HG02588 (cell line): ENCODE measurements at regions not wholly inside any gene's neighbourhood (a gene's known extent, or its start where the extent isn't known, plus 50 kb on each side); places are given as distances from the start of the nearest gene placed in this dataset.
"Not testable (repeated sequence)": the region's sequence is repeated elsewhere in the genome, so short reads cannot be mapped to it uniquely, and the experiment has no call there.

Experiments
- ATAC-seq: cut with Tn5 transposase; IDR thresholded peaks from one replicate; pipeline ENCODE4 v1.9.1; 2021; ENCODE audit warnings: mild to moderate bottlenecking, moderate library complexity; ENCODE audit not compliant: unreplicated experiment

DNA sequence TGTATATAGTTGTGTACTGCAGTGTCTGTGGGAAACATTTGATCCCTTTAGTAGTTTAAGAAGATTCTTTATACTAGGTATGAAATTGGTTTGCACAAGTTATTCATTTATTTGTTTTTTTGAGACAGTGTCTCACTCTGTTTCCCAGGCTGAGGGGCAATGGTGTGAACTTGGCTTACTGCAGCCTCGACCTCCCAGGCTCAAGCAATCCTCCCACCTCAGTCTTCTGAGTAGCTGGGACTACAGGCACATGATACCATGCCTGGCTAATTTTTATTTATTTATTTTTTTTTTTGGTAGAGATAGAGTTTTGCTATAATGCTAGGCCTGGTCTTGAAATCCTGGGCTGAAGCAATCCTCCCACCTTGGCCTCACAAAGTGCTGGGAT lies 209.4 kb downstream of the RASSF9 start:
- ATAC-seq = no peak

DNA sequence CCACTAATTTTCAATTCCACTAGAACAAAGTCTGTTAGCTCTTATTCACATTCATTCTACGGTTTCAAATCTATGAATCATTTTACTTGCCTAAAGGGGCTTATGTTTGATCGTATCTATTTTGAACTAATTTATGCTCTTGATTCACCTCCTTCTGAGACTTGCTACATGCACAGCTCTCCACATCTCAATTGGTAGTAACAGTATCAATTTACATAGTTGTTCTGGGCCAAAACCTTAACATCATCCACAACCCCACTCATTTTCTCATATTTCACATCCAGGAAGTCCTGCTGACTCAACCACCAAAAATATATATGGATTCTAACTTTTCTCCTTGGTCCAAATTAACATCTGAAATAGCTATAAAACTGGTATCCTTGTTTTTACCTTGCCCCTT lies 208.6 kb downstream of the RASSF9 start:
- no peak for ATAC-seq

DNA sequence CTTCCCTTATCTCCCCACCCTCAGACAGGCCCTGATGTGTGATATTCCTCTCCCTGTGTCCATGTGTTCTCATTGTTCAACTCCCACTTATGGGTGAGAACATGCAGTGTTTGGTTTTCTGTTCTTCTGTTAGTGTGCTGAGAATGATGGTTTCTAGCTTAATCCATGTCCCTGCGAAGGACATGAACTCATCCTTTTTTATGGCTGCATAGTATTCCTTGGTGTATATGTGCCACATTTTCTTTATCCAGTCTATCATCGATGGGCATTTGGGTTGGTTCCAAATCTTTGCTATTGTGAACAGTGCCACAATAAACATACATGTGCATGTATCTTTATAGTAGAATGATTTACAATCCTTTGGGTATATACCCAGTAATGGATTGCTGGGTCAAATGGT lies 207.6 kb downstream of the RASSF9 start:
- ATAC-seq = not testable (repeated sequence)

DNA sequence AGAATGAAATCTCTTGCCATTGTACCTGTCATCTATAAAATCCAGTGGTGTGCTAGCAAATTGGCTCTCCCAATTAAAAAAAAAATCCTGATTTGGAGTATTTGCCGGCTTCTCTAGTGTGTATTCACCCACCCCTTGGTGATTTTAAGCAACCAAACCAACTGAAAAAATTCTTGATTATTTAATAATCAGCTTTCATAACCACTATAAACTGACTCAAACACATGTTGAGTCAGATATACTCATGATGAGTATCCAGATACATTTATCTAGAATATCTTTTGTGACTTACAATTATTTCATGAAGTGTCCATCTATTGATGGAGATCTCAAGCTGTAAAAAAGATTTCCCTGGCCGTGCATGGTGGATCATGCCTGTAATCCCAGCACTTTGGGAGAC lies 205.4 kb downstream of the RASSF9 start:
- no peak for ATAC-seq

DNA sequence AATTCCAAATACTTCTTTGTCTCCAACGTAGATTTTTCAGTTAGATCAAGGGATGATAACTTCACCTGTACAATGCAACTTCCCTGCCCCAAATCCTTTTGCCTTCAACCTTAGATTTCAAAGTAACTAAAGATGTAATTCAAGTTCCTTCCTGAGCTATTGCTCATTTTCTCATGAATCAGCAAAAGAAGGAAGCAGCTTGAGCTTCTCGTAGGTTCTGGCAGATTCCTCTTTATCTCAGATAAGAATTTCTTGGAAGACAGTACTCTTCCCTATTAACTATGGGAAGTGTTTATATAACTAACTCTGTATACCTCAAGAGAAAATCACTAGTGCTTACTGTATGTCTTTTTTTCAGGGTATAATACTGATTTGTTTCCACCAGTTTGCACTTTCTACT lies 203.8 kb downstream of the RASSF9 start:
- ATAC-seq = no peak

DNA sequence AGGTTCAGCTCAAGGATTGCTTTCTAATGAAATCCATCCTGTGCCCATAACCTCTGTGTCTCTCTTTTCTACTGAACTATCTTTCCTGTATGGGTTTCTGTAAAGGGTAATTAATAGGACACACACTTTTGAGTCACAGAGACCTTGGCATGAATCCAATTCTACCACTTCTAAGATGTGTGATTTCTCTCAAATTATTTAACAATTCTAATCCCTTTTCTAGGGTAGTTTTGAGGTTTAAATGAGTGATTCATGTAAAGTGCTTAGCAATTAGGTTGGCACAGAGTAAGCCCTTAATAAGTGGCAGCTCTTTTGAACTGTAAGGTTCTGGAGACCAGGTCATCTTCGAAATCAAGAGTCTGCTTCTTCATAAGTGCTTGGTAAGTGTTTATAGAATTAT lies 202.7 kb downstream of the RASSF9 start:
- no peak for ATAC-seq

DNA sequence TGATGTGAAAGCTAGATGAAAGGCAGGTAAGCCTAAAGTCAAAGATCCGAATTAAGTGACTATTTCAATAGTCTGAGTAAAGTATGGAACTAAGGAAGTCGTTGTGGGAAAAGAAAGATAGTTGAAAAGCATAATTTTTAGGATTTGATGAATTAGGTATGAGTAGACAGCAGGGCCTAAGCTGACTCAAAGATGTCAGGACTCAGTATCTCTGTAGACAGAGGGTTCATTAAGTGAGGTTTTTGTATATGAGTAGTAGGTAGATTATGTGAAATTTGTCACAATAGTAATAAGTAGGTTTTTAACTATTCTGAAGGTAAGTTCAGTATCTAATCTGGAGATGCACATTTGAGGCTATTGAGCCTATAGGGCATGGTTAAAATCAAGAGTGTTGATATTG lies 196.4 kb downstream of the RASSF9 start:
- no peak for ATAC-seq

DNA sequence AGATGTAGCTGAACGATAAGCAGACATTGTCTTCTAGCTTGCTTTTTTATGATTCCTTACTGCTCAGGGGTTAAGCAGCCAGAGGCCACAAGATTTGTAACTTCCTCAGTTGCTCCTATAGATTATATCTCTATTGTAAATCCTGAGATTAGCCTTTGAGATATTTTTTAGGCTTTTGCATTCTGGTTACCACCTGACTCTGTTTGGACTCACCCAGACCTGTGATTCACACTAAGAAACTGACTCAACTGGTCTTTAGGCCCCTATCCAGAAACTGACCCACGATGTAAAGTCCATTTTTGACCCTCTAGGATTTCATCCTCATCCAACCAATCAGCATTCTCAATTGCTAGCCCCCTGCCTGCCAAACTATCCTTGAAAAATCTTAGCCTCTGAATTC lies 194.4 kb downstream of the RASSF9 start:
- no peak for ATAC-seq

DNA sequence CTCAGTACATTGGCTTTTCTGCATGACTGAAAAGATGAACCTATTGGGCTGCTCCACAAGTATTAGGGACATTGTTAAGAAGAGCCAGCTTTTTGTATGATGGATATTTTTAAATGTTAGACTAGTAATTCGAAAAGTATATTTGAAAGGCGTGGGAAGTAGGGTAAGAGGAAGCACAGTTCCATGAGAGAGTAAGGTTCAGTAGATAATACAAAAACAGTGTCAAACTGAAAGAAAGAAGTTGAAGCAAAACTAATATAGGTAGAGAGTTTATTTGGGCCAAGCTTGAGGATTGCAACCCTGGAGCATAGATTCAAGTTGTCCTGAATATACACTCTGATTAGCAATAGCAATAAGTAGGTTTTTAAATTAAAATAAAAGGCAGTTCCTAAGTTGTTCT lies 193.9 kb downstream of the RASSF9 start:
- ATAC-seq = no peak

DNA sequence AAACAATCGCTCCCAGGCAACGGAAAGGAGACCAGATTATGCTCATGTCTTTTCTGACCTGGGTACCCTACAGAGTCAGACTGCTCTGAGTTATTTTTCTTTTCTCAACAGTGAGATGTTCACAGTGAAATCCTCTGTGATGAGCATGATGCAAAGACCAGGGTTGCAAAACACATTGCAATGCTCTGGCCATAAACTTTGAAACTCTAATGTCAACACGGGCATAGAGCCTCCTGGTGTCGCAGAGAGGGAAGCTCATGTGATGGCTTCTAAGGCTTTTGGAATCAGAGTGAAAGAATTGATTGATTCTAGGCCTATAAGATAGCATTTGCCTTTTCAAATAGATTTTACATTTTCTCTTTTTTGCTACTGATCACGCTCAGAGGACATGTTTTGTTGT lies 193.4 kb downstream of the RASSF9 start:
- no peak for ATAC-seq

DNA sequence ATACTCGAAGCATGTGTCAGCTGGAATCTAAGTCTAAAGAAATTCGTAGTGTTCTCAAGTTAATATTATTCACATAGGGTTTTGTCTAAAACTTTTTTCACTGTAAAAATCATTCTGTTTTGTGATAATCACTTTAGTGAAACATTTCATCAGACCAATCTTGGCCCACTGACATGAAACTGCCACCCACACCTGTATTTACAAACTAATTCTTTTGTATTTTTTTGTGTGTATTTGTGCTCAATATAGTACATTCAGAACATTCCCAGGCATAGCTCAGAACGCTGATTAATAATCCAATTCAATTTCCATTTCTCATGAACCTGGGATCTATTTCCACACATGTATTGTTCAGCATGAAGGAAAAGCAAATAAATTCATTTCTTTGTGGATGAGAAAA lies 191.7 kb downstream of the RASSF9 start:
- ATAC-seq = no peak

DNA sequence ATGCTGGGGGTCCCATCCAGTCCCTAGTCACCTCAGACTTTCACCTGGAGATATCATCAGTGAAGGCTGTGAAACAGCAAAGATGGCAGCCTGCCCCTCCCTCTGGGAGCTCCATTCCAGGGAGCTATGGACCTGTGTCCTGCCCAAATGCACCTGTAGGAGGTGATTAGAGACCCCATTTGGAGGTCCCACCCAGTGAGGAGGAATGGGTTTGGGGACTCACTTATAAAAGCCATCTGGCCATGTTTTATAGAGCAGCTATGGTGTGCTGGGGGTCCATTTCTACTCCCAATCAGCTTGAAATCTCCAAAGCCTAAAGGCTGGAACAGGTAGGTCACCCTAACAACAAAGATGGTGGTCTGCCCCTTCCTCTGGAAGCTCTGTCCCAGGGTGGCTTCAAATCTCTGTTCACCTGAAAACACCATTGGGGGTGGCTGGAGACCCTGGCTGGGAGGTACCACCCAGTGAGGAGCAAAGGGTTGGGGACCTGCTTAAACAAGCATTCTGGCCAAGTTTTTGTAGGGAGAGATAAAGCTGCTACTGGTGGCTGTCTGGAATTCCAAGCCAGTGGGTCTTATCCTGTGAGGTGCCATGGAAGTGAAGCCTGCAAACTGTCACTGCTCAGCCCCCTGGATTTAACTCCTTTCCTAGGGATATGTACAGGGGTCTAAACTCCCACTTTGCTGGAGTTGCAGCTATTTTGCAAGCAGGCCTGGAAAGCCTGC lies 182.3 kb downstream of the RASSF9 start:
- ATAC-seq = no peak

DNA sequence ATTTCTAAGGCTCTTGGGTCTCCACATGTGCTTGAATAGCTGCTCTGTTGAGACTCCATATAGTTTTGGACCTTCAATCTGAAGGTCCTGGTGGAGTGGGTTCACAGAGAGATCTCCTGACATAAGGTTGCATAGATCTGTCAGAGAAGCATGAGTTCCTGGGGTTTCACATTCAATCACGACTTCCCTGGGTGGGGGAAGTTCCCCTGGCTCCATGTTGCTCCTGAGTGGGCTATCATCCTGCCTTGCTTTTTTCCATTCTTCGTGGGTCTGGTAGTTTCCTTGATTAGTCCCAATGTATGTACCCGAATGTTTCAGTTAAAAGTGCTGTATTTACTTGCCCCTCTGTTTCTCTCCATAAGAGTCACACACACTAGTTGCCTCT lies 181.8 kb downstream of the RASSF9 start:
- ATAC-seq = no peak

DNA sequence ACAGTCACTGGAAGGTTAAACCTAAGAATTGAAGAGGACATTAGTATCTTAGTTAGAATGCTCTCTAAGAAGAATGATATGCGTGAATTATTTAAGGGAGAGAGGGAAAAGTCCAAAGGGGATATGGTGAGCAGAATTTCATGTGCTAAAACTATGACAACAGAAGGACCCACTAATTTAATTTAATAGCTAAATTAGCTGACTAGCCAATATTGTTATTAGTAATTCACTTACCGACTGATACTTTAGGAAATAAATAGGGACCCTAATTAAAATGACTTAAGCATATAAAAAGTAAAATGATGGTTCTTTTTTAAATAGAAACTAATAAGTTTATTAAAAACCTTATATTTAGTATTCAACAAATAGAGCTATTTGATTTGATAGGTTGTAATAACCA lies 179.6 kb downstream of the RASSF9 start:
- no peak for ATAC-seq

DNA sequence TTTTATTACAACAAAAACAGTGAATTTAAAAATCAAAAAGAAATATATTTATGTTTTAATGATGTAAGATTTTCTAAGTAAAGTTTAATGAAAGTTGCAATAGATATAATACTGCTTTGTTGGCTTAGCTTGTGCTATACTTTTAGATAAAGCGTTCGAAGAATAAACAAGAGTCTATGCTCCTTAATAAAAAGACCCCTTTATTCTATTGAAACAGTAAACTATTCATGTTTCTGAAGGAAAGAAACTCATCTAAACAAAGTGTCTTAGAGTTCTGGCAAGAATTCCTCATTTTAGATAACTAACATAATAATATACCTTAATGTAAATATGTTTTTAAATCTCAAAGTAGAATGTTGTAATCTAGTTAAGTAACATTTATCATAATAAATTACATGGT lies 179.0 kb downstream of the RASSF9 start:
- ATAC-seq = no peak

DNA sequence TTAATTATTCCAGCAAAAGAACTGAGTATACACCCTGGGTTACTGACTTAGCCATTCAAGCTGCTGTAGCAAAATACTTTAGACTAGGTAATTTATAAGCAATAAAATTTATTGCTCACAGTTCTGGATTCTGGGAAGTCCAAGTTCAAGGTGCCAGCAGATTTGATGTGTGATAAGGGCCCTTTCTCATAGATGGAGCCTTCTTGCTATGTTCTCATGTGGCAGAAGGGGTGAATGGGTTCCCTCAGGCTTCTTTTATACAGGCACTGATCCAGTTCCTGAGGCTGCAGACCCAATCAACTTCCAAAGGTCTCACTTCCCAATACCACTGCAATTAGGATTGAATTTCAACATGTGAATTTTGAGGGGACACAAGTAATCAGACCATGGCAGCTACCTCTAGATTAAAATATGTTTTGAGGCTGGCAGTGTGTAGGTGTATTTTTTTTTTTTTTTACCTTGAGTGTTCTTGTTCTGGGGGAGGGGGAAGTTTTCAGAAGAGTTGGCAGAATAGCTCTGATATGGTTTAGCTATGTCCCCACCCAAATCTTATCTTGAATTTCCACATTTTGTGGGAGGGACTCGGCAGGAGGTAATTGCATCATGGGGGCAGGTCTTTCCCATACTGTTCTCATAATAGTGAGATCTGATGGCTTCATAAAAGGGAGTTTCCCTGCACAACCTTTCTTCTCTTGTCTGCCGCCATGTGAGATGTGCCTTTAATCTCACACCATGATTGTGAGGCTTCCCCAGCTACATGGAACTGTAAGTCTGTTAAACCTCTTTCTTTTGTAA lies 178.2 kb downstream of the RASSF9 start:
- ATAC-seq = no peak

DNA sequence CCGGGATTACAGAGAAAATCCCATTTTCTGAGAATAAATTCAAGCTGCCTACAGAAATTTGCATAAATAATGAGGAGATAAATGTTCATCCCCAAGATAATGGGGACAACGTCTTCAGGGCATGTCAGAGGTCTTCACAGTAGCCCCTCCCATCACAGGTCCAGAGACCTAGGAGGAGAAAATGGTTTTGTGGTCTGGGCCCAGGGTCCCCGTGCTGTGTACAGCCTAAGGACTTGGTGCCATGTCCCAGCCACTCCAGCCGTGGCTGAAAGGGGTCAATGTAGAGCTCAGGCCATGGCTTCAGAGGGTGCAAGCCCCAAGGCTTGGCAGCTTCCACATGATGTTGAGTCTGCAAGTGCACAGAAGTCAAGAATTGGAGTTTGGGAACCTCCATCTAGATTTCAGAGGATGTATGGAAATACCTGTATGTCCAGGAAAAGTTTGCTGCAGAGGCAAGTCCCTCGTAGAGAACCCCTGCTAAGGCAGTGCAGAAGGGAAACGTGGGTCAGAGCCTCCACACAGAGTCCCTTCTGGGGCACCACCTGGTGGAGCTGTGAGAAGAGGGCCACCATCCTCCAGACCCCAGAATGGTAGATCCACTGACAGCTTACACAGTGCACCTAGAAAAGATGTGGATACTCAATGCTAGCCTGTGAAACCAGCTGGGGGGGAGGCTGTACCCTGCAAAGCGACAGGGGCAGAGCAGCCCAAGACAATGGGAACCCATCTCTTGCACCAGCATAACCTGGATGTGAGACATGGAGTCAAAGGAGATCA lies 176.3 kb downstream of the RASSF9 start:
- ATAC-seq = no peak

DNA sequence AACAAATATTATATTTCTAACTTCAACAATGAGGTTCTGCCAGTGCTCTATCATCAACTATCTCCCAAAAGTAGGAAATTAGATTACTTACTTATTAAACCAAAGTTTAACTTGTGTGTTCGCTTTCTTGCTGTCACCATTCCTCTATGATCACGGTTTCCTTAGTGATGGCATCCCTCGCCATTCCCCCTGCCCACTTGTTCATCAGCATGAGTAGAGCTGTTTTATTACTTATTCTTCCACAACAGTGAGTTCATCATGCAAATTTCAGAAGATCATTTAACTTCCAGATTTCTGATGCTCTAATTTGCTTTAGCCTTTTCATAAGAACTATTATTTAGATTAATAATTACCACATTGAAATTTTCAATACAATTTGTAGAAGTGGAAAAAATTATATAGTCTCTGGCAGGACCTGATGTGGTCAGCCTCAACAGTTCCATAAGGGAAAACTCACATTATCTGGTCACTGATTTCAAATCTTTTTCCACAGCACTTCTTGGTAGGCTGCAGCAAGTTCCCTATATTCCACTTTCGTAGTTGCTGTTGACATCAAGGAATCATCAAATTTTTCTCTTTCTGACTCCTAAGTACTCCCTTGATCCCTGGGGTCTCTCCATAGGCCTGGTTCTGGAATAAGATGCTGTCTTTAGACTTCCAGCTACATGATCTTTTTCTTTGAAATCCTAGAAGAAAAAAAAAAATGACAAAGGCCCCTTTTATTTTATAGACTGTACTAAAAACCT lies 174.6 kb downstream of the RASSF9 start:
- no peak for ATAC-seq

DNA sequence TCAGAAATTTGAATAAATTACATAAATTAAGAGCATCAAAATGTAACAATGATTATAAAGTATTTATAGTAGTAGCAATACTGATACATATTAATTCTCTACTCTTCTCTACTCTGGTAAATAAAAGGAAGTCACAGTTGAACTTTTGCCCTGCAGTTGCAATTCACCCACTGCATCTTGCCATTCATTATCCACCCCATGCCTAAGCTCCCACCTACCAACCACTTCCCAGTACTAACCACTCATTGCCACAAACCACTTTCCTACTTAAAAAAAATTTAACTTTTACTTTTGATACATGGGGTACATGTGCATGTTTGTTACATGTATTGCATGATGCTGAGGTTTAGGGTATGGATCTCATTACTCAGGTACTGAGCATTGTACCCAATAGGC lies 174.0 kb downstream of the RASSF9 start:
- no peak for ATAC-seq

DNA sequence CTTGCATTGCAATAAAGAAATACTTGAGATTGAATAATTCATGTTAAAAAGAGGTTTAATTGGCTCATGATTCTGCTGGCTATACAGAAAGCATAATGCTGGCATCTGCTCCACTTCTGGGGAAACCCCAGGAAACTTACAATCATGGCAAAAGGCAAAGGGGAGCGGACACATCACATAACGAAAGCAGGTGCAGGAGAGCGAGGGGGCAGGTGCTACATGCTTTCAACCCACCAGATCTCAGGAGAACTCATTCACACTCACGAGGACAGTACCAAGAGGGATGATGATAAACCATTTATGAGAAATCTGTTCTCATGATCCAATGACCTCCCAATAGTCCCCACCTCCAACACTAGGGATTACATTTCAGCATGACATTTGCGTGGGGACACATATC lies 172.6 kb downstream of the RASSF9 start:
- no peak for ATAC-seq

DNA sequence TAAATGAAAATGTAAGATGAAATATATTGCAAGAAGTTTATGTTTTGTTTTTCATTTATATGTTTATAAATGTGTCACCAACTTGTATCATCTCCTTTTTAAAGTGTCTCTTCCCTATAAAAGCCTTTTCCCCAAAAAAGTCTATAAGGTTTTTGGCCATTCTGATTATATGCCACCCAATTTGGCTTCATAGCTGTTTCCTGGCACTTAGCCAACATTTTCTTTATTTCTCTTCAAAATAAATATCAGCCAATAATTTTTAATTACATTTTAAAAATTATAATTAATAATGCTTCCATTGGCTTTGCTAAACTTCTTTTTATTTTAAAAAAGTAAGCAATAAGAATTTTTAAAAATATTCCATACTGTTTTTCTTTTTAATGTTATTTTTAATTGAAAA lies 171.8 kb downstream of the RASSF9 start:
- ATAC-seq = no peak
